GM12878 (cell line): ENCODE measurements at regions not wholly inside any gene's neighbourhood (a gene's known extent, or its start where the extent isn't known, plus 50 kb on each side); places are given as distances from the start of the nearest gene placed in this dataset.

Experiments
- ATAC-seq: fragments of 200-7000 bp; cut with Tn5 transposase; 3 replicates; pipeline ENCODE4 v1.9.1; 2020; ENCODE audit warnings: mild to moderate bottlenecking, moderate library complexity
- BruUV-seq: library from RNA; stranded (reverse); fragments of 400-500 nt; replicated peaks from 2 replicates; lab custom pipeline; 2021; lab: Mats Ljungman, UMichigan
- CTCF ChIA-PET: fragments of 300-600 bp; sonication (Branson Sonifier 250); formaldehyde crosslinking; extraction: SDS; loops from one replicate; lab custom pipeline; 2021; ENCODE audit warnings: inconsistent platforms; lab: Yijun Ruan, JAX
- POLR2A ChIA-PET: fragments of 350-600 bp; formaldehyde crosslinking; extraction: SDS; loops from one replicate; lab custom pipeline; 2021; ENCODE audit warnings: inconsistent platforms; lab: Charles Lee
- RAD21 ChIA-PET: fragments of 300-600 bp; sonication (Branson Sonifier 250); formaldehyde crosslinking; loops from one replicate; lab custom pipeline; 2023; ENCODE audit warnings: antibody characterized with exemption; ENCODE audit not compliant: unreplicated experiment; lab: Charles Lee
- SMC1A ChIA-PET: fragments of 300-600 bp; sonication (Branson Sonifier 250); formaldehyde crosslinking; loops from one replicate; lab custom pipeline; 2023; ENCODE audit not compliant: unreplicated experiment, uncharacterized antibody; lab: Charles Lee
- DNase-seq: peaks from one replicate; pipeline ENCODE4 v3.0.0-alpha.2; 2011; ENCODE audit warnings: low read depth, low spot score
- FAIRE-seq: peaks from 3 replicates; lab custom pipeline; 2011; peaks lifted over from hg19 to GRCh38; lab: Jason Lieb, UNC
- H2AFZ ChIP-seq: 2 replicates; pipeline ENCODE4 v1.6.0; 2011; ENCODE audit warnings: low read depth, low read length, control low read depth; ENCODE audit not compliant: control insufficient read depth
- H3K27ac ChIP-seq: 2 replicates; pipeline ENCODE4 v1.5.1; 2011; ENCODE audit warnings: control low read depth; ENCODE audit not compliant: control insufficient read depth, insufficient read depth
- H3K27me3 ChIP-seq, 2 experiments: replicated peaks in 1 of 2; 2 replicates each; pipeline versions ENCODE4 v1.6.0 to v1.6.1; 2011; ENCODE audit warnings: low read length in 1 of 2; ENCODE audit not compliant: control insufficient read depth in 2 of 2, insufficient read depth in 2 of 2
- H3K36me3 ChIP-seq, 2 experiments: 2 replicates each; pipeline ENCODE4 v1.5.1; 2011; ENCODE audit warnings: low read length in 1 of 2; ENCODE audit not compliant: control insufficient read depth in 2 of 2, insufficient read depth in 2 of 2
- H3K4me1 ChIP-seq: 2 replicates; pipeline ENCODE4 v1.6.1; 2011; ENCODE audit warnings: mild to moderate bottlenecking, low read length, moderate library complexity, mixed read lengths; ENCODE audit not compliant: control insufficient read depth, insufficient read depth
- H3K4me2 ChIP-seq: 2 replicates; pipeline ENCODE4 v1.6.0; 2011; ENCODE audit warnings: control low read depth; ENCODE audit not compliant: control insufficient read depth, insufficient read depth
- H3K4me3 ChIP-seq: fragments of 200-600 bp; sonication (generic); 2 replicates; pipeline ENCODE4 v1.5.1; 2016
- H3K79me2 ChIP-seq: 2 replicates; pipeline ENCODE4 v1.6.0; 2011; ENCODE audit warnings: low read length; ENCODE audit not compliant: control insufficient read depth, insufficient read depth
- H3K9ac ChIP-seq: 2 replicates; pipeline ENCODE4 v1.8.0; 2011; ENCODE audit warnings: low read length, control low read depth, mixed read lengths; ENCODE audit not compliant: control insufficient read depth, insufficient read depth
- H3K9me3 ChIP-seq: replicated peaks from 3 replicates; pipeline ENCODE4 v1.5.1; 2011; ENCODE audit warnings: mild to moderate bottlenecking, low read length; ENCODE audit not compliant: control insufficient read depth, insufficient read depth
- H4K20me1 ChIP-seq: 2 replicates; pipeline ENCODE4 v1.6.0; 2011; ENCODE audit not compliant: control insufficient read depth, insufficient read depth
- ATF7 ChIP-seq: fragments of 450-650 bp; IDR thresholded peaks from 2 replicates; pipeline ENCODE4 v1.6.1; 2016; ENCODE audit warnings: low read depth, mild to moderate bottlenecking
- BCL11A ChIP-seq: IDR thresholded peaks from 2 replicates; pipeline ENCODE4 v1.6.1; 2011; ENCODE audit warnings: low read depth, low read length
- FOXM1 ChIP-seq: IDR thresholded peaks from 2 replicates; pipeline ENCODE4 v1.6.1; 2012; ENCODE audit warnings: low read depth, mild to moderate bottlenecking, inconsistent platforms, low read length, moderate library complexity
- GABPA ChIP-seq: IDR thresholded peaks from 2 replicates; pipeline ENCODE4 v1.6.1; 2014; ENCODE audit warnings: antibody characterized with exemption, low read depth, mild to moderate bottlenecking, inconsistent platforms
- IRF4 ChIP-seq: IDR thresholded peaks from 2 replicates; pipeline ENCODE4 v1.6.1; 2011; ENCODE audit warnings: low read depth, low read length
- MEF2B ChIP-seq: fragments of 450-650 bp; IDR thresholded peaks from 2 replicates; pipeline ENCODE4 v1.6.1; 2018; ENCODE audit warnings: mild to moderate bottlenecking, moderate library complexity; ENCODE audit not compliant: partially characterized antibody, poor library complexity, severe bottlenecking
- NBN ChIP-seq: fragments of 450-650 bp; IDR thresholded peaks from 2 replicates; pipeline ENCODE4 v1.6.1; 2016
- NR2F1 ChIP-seq: fragments of 450-650 bp; conservative IDR thresholded peaks from 2 replicates; pipeline ENCODE4 v1.6.1; 2017; ENCODE audit warnings: mild to moderate bottlenecking
- POU2F2 ChIP-seq: IDR thresholded peaks from 3 replicates; pipeline ENCODE4 v1.6.1; 2011; ENCODE audit warnings: low read depth, mild to moderate bottlenecking, low read length, borderline replicate concordance
- SMAD1 ChIP-seq: fragments of 450-650 bp; IDR thresholded peaks from 2 replicates; pipeline ENCODE4 v1.6.1; 2018; ENCODE audit warnings: mild to moderate bottlenecking, low read depth; ENCODE audit not compliant: partially characterized antibody
- SPI1 ChIP-seq: IDR thresholded peaks from 2 replicates; pipeline ENCODE4 v1.6.1; 2011; ENCODE audit warnings: low read depth, mild to moderate bottlenecking, low read length, moderate library complexity, borderline replicate concordance; ENCODE audit not compliant: insufficient read depth
- SUZ12 ChIP-seq: fragments of 200-600 bp; sonication (generic); IDR thresholded peaks from one replicate; pipeline ENCODE4 v1.6.1; 2018; ENCODE audit warnings: antibody characterized with exemption, mild to moderate bottlenecking; ENCODE audit not compliant: unreplicated experiment
- TAF1 ChIP-seq: IDR thresholded peaks from 2 replicates; pipeline ENCODE4 v1.6.1; 2011; ENCODE audit warnings: mild to moderate bottlenecking, low read depth, low read length, borderline replicate concordance
- ZNF24 ChIP-seq: fragments of 450-650 bp; IDR thresholded peaks from 2 replicates; pipeline ENCODE4 v1.6.1; 2017; ENCODE audit warnings: antibody characterized with exemption, mild to moderate bottlenecking
- WGBS: methylation state at CpG from one replicate; pipeline ENCODE4 v1.1.6; 2016; ENCODE audit warnings: low lambda C conversion rate; ENCODE audit not compliant: insufficient replicate concordance, insufficient coverage; ENCODE audit errors: missing lambda C conversion rate; 5-methylcytosine and 5-hydroxymethylcytosine counted together
- in situ Hi-C: fragments of 300-500 bp; cut with MboI; formaldehyde crosslinking; loops from 9 replicates; pipeline ENCODE4 v1.14.3; 2018; ENCODE audit warnings: mixed read lengths
- intact Hi-C: fragments of 100-400 bp; cut with micrococcal nuclease; formaldehyde crosslinking; loops from one replicate; pipeline ENCODE4 v1.14.2; 2022; ENCODE audit not compliant: unreplicated experiment
- TF ChIP-seq, protein P1 (sequence below): fragments of 150-350 bp; IDR thresholded peaks from 2 replicates; pipeline ENCODE4 v1.6.1; 2014; ENCODE audit warnings: mild to moderate bottlenecking, low read depth, low read length
- TF ChIP-seq, protein P2 (sequence below): IDR thresholded peaks from 2 replicates; pipeline ENCODE4 v1.6.1; 2012; ENCODE audit warnings: low read depth, low read length, improper control_type of control experiment
- TF ChIP-seq, protein P3 (sequence below): IDR thresholded peaks from 2 replicates; pipeline ENCODE4 v1.6.1; 2012; ENCODE audit warnings: mild to moderate bottlenecking, low read depth, low read length
- TF ChIP-seq, protein P4 (sequence below): fragments of 450-650 bp; IDR thresholded peaks from 2 replicates; pipeline ENCODE4 v1.6.1; 2017; ENCODE audit warnings: mild to moderate bottlenecking, moderate library complexity

DNA sequence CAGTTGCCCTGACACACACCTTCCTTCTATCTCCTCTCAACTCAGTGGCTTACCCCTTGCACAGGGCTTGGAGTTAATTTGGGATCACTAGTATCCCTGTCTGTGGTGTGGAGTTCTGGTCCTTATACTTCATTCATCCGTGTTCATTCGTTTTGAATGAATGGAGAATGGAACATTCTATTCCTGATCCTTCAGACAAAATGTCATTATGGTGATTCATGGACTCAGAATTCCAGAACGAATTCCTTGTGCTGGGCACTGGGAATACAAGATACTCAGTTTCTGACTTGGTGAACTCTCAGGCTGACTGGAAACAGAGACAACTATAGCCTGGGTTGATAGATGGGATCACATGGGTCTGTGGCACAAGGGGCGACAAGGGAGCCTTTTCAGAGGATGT lies 49.9 kb upstream of the TRABD2B start:
- CTCF ChIA-PET = no interaction called here
- H3K4me3 ChIP-seq = no peak overlapping the region
- intact Hi-C loops = no loop called here
- no peak overlapping the region for H3K27ac ChIP-seq
- no peaks in the 10 kb centered on the region for H3K36me3 ChIP-seq
- no TSS peak for BruUV-seq
- SMC1A ChIA-PET = no interaction called here
- DNase-seq = no peak
- POLR2A ChIA-PET = no interaction called here
- no peak for ATAC-seq
- H3K27me3 ChIP-seq = peaks cover 2 to 4% of the 10 kb centered on the region in 2 experiments
- in situ Hi-C loops = no loop called here
- no peak overlapping the region for H3K9ac ChIP-seq
- no peak for FAIRE-seq
- H4K20me1 ChIP-seq = no peaks in the 10 kb centered on the region
- 0% methylated on average over 4 of the region's 4 CpGs for WGBS
- no peaks in the 10 kb centered on the region for H3K4me1 ChIP-seq
- no peaks in the 10 kb centered on the region for H3K79me2 ChIP-seq
- no peaks in the 10 kb centered on the region for H3K9me3 ChIP-seq
- H3K4me2 ChIP-seq = no peak overlapping the region
- no peak overlapping the region for H2AFZ ChIP-seq
- RAD21 ChIA-PET = no interaction called here
- TF ChIP-seq SUZ12 = no peak
- TF ChIP-seq, protein P1, sequence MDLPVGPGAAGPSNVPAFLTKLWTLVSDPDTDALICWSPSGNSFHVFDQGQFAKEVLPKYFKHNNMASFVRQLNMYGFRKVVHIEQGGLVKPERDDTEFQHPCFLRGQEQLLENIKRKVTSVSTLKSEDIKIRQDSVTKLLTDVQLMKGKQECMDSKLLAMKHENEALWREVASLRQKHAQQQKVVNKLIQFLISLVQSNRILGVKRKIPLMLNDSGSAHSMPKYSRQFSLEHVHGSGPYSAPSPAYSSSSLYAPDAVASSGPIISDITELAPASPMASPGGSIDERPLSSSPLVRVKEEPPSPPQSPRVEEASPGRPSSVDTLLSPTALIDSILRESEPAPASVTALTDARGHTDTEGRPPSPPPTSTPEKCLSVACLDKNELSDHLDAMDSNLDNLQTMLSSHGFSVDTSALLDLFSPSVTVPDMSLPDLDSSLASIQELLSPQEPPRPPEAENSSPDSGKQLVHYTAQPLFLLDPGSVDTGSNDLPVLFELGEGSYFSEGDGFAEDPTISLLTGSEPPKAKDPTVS = no peak
- TF ChIP-seq, protein P2, sequence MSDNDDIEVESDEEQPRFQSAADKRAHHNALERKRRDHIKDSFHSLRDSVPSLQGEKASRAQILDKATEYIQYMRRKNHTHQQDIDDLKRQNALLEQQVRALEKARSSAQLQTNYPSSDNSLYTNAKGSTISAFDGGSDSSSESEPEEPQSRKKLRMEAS = no peak
- no peak for TF ChIP-seq BCL11A
- TF ChIP-seq POU2F2 = no peak
- no peak for TF ChIP-seq MEF2B
- no peak for TF ChIP-seq FOXM1
- TF ChIP-seq SPI1 = no peak
- no peak for TF ChIP-seq NR2F1
- TF ChIP-seq TAF1 = no peak
- TF ChIP-seq NBN = no peak
- no peak for TF ChIP-seq ZNF24
- no peak for TF ChIP-seq ATF7
- no peak for TF ChIP-seq SMAD1
- TF ChIP-seq GABPA = no peak
- TF ChIP-seq, protein P3, sequence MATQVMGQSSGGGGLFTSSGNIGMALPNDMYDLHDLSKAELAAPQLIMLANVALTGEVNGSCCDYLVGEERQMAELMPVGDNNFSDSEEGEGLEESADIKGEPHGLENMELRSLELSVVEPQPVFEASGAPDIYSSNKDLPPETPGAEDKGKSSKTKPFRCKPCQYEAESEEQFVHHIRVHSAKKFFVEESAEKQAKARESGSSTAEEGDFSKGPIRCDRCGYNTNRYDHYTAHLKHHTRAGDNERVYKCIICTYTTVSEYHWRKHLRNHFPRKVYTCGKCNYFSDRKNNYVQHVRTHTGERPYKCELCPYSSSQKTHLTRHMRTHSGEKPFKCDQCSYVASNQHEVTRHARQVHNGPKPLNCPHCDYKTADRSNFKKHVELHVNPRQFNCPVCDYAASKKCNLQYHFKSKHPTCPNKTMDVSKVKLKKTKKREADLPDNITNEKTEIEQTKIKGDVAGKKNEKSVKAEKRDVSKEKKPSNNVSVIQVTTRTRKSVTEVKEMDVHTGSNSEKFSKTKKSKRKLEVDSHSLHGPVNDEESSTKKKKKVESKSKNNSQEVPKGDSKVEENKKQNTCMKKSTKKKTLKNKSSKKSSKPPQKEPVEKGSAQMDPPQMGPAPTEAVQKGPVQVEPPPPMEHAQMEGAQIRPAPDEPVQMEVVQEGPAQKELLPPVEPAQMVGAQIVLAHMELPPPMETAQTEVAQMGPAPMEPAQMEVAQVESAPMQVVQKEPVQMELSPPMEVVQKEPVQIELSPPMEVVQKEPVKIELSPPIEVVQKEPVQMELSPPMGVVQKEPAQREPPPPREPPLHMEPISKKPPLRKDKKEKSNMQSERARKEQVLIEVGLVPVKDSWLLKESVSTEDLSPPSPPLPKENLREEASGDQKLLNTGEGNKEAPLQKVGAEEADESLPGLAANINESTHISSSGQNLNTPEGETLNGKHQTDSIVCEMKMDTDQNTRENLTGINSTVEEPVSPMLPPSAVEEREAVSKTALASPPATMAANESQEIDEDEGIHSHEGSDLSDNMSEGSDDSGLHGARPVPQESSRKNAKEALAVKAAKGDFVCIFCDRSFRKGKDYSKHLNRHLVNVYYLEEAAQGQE = no peak
- TF ChIP-seq, protein P4, sequence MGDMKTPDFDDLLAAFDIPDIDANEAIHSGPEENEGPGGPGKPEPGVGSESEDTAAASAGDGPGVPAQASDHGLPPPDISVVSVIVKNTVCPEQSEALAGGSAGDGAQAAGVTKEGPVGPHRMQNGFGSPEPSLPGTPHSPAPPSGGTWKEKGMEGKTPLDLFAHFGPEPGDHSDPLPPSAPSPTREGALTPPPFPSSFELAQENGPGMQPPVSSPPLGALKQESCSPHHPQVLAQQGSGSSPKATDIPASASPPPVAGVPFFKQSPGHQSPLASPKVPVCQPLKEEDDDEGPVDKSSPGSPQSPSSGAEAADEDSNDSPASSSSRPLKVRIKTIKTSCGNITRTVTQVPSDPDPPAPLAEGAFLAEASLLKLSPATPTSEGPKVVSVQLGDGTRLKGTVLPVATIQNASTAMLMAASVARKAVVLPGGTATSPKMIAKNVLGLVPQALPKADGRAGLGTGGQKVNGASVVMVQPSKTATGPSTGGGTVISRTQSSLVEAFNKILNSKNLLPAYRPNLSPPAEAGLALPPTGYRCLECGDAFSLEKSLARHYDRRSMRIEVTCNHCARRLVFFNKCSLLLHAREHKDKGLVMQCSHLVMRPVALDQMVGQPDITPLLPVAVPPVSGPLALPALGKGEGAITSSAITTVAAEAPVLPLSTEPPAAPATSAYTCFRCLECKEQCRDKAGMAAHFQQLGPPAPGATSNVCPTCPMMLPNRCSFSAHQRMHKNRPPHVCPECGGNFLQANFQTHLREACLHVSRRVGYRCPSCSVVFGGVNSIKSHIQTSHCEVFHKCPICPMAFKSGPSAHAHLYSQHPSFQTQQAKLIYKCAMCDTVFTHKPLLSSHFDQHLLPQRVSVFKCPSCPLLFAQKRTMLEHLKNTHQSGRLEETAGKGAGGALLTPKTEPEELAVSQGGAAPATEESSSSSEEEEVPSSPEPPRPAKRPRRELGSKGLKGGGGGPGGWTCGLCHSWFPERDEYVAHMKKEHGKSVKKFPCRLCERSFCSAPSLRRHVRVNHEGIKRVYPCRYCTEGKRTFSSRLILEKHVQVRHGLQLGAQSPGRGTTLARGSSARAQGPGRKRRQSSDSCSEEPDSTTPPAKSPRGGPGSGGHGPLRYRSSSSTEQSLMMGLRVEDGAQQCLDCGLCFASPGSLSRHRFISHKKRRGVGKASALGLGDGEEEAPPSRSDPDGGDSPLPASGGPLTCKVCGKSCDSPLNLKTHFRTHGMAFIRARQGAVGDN = no peak
- no peak for TF ChIP-seq IRF4
